Bronchial epithelial cell (primary cell): ENCODE measurements at regions not wholly inside any gene's neighbourhood (a gene's known extent, or its start where the extent isn't known, plus 50 kb on each side); places are given as distances from the start of the nearest gene placed in this dataset.

Source experiments
- DNase-seq: peaks from one replicate; pipeline ENCODE4 v3.0.0-alpha.2; 2010; ENCODE audit warnings: low read depth
- FAIRE-seq: peaks from 2 replicates; lab custom pipeline; 2011; peaks lifted over from hg19 to GRCh38; lab: Jason Lieb, UNC
- H3K27me3 ChIP-seq: 2 replicates; pipeline ENCODE4 v1.5.1; 2011; ENCODE audit warnings: low read length; ENCODE audit not compliant: control insufficient read depth, insufficient read depth
- H3K36me3 ChIP-seq: 2 replicates; pipeline ENCODE4 v1.5.1; 2011; ENCODE audit warnings: low read length; ENCODE audit not compliant: control insufficient read depth, insufficient read depth
- H3K4me3 ChIP-seq: 2 replicates; pipeline ENCODE4 v1.5.1; 2011; ENCODE audit warnings: mild to moderate bottlenecking, low read depth, low read length, control low read depth
- TF ChIP-seq, protein P1 (sequence below): IDR thresholded peaks from 2 replicates; pipeline ENCODE4 v1.5.1; 2011; ENCODE audit warnings: mild to moderate bottlenecking, moderate library complexity, low read length, control low read depth, inconsistent platforms; ENCODE audit not compliant: insufficient read depth, severe bottlenecking

GRCh38 chr9:107178293-107178692 lies 104.8 kb upstream of the RAD23B start:
- Histone ChIP-seq H3K4me3 (no peak overlapping the region), H3K27me3 (no peaks in the 10 kb centered on the region), H3K36me3 (no peaks in the 10 kb centered on the region)
- TF ChIP-seq, protein P1, sequence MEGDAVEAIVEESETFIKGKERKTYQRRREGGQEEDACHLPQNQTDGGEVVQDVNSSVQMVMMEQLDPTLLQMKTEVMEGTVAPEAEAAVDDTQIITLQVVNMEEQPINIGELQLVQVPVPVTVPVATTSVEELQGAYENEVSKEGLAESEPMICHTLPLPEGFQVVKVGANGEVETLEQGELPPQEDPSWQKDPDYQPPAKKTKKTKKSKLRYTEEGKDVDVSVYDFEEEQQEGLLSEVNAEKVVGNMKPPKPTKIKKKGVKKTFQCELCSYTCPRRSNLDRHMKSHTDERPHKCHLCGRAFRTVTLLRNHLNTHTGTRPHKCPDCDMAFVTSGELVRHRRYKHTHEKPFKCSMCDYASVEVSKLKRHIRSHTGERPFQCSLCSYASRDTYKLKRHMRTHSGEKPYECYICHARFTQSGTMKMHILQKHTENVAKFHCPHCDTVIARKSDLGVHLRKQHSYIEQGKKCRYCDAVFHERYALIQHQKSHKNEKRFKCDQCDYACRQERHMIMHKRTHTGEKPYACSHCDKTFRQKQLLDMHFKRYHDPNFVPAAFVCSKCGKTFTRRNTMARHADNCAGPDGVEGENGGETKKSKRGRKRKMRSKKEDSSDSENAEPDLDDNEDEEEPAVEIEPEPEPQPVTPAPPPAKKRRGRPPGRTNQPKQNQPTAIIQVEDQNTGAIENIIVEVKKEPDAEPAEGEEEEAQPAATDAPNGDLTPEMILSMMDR: no peak
- FAIRE-seq (no peak), DNase-seq (peak; percentile 7)

DNA sequence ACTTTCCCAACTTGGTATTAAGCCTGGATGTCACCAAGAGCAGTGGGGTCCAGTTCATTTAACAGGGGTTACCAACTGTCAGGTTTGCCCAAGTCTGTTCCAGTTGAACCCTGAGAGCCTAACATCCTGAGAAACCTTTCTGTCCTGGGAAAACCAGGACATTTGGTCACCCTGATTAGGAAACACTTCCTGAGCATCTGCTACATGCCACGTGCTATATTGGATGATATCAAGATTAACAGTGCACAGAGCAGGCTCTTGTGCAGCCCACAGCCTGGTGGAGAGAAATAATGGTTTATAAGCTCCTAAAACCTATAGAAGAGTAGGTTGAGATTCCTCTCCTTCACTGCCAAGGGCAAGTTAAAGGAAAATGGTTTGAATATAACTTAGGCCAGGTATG lies 102.9 kb upstream of the RAD23B start:
- FAIRE-seq: no peak
- TF ChIP-seq, protein P1: no peak

DNA sequence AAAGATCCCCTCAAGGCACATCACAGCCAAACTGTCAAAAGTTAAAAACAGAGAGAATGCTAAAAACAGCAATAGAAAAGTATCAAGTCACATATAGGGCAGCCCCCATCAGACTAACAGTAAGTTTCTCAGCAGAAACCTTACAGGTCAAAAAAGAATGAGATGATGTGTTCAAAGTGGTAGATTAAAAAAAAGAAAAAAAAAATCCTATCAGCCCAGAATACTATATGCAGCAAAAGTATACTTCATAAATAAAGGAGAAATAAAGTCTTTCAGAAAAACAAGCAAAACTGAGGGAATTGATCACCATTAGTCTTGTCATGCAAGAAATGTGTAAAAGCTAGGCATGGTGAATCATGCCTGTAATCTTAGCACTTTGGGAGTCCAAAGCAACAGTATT lies 99.9 kb upstream of the RAD23B start:
- Histone ChIP-seq H3K27me3 (no peaks in the 10 kb centered on the region), H3K4me3 (no peak overlapping the region), H3K36me3 (no peaks in the 10 kb centered on the region)
- DNase-seq (no peak), FAIRE-seq (no peak)
- TF ChIP-seq, protein P1: no peak

More for the DNA sequence above, 102.9 kb upstream of the RAD23B start:
- Histone ChIP-seq H3K36me3 (no peaks in the 10 kb centered on the region), H3K27me3 (no peaks in the 10 kb centered on the region), H3K4me3 (no peak overlapping the region)
- no peak for DNase-seq

GRCh38 chr9:107188376-107188775 lies 94.7 kb upstream of the RAD23B start:
- DNase-seq (no peak), FAIRE-seq (no peak)
- Histone ChIP-seq H3K36me3 (no peaks in the 10 kb centered on the region), H3K27me3 (no peaks in the 10 kb centered on the region), H3K4me3 (no peak overlapping the region)
- TF ChIP-seq, protein P1: no peak

DNA sequence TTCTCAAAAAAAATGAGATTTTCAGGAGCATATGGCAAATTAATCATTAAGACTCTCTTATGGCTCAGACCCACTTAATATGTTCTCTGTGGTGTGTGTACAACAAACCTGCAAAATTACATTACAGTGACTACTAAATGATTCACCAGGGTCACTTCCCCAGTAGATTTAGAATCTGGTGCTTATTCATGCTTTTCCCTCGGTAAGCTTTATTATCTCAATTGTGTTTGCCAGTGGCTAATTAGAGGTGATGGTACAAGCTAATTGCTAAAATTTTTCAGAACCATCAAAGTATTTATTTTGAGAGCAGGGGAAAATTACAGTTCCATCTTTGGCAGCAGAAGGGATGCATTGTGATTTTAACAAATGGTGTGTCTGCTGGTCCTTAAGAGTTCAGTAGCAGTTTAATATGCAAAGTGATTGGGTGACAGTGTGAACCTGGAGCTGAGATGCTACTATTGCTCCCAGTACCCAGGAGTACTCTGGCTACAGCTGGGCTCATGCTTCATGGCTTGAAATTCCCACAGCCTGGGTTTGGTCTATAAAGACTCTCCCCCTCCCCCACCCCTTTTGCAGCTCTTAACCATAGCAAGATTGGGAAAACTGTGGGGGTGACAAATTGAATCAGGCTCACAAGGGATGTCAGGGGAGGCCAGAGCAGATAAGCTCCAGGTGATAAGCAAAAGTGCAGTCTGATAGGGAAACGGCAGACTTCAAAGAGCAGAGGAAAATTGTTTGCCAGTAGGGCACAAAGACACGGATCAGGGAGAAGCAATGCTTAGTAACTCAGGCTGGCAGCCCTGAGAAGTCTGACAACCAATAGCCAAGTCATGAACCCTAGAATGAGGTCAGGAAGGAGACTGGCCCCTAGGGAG lies 92.8 kb upstream of the RAD23B start:
- Histone ChIP-seq H3K27me3 (no peaks in the 10 kb centered on the region), H3K36me3 (no peaks in the 10 kb centered on the region), H3K4me3 (no peak overlapping the region)
- FAIRE-seq: no peak
- peak; percentile 91 for DNase-seq
- TF ChIP-seq, protein P1: no peak
